Effector memory CD8-positive, alpha-beta T cell (primary cell): ENCODE measurements at regions not wholly inside any gene's neighbourhood (a gene's known extent, or its start where the extent isn't known, plus 50 kb on each side); places are given as distances from the start of the nearest gene placed in this dataset.

Experiments used
- ATAC-seq: fragments of 150-1000 bp; cut with Tn5 transposase; replicated peaks from 2 replicates; pipeline ENCODE4 v1.10.0; 2021; ENCODE audit warnings: mild to moderate bottlenecking, moderate library complexity
- DNase-seq, 3 experiments: peaks; one replicate each; pipeline ENCODE4 v3.0.0; 2021
- H3K27ac Mint-ChIP-seq, 2 donors: one replicate each; pipeline ENCODE4 v1.8.0; 2022; ENCODE audit warnings: mild to moderate bottlenecking in 2 of 2, mixed read lengths in 2 of 2, moderate library complexity in 2 of 2
- H3K27me3 Mint-ChIP-seq, 2 donors: one replicate each; pipeline ENCODE4 v1.8.0; 2022; ENCODE audit warnings: mixed read lengths in 2 of 2
- H3K36me3 Mint-ChIP-seq: one replicate; pipeline ENCODE4 v1.8.0; 2022; ENCODE audit warnings: mild to moderate bottlenecking, moderate library complexity, mixed read lengths; ENCODE audit not compliant: insufficient read depth
- H3K4me1 Mint-ChIP-seq, 2 donors: one replicate each; pipeline ENCODE4 v1.8.0; 2022; ENCODE audit warnings: low read depth in 2 of 2, mixed read lengths in 2 of 2
- H3K4me3 Mint-ChIP-seq, 2 donors: one replicate each; pipeline ENCODE4 v1.8.0; 2022; ENCODE audit warnings: mild to moderate bottlenecking in 2 of 2, mixed read lengths in 2 of 2, moderate library complexity in 2 of 2
- H3K9me3 Mint-ChIP-seq, 2 donors: one replicate each; pipeline ENCODE4 v1.8.0; 2022; ENCODE audit warnings: mixed read lengths in 2 of 2

DNA sequence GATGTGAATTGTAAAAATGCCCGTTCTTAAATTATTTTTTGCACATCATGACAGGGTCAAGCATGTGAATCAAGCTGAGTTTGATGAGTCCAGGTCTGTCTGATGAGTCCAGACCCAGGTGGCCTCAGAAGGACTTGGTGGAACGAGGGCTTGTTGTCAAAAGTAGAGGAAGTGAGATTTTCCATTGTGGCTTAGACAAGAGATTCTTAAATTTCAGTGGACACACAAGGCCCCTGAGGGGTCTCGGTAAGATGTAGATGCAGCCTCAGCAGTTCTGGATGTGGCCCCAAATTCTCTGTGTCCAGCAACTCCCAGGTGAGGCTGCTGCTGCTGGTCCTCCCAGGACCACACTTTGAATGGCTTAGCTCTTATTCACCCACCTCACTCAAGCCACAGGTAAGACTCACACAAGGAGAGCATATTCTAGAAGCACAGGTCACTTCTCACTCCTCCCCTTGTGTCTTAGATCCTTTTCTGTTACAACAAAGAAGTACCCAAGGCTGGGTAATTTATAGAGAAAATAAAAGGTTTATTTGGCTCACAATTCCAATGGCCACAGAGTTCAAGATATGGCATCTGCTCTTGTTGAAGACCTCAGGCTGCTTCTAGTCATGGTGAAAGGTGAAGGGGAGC lies 98.8 kb downstream of the GGTLC2 start:
- ATAC-seq (no peak), DNase-seq (no peak)
- H3K36me3 Mint-ChIP-seq = no peaks in the 10 kb centered on the region
- H3K27ac Mint-ChIP-seq = no peak overlapping the region
- no peaks in the 10 kb centered on the region for H3K27me3 Mint-ChIP-seq
- H3K9me3 Mint-ChIP-seq = no peaks in the 10 kb centered on the region
- no peak overlapping the region for H3K4me3 Mint-ChIP-seq
- peaks cover 40 to 46% of the 10 kb centered on the region in 2 donors for H3K4me1 Mint-ChIP-seq

DNA sequence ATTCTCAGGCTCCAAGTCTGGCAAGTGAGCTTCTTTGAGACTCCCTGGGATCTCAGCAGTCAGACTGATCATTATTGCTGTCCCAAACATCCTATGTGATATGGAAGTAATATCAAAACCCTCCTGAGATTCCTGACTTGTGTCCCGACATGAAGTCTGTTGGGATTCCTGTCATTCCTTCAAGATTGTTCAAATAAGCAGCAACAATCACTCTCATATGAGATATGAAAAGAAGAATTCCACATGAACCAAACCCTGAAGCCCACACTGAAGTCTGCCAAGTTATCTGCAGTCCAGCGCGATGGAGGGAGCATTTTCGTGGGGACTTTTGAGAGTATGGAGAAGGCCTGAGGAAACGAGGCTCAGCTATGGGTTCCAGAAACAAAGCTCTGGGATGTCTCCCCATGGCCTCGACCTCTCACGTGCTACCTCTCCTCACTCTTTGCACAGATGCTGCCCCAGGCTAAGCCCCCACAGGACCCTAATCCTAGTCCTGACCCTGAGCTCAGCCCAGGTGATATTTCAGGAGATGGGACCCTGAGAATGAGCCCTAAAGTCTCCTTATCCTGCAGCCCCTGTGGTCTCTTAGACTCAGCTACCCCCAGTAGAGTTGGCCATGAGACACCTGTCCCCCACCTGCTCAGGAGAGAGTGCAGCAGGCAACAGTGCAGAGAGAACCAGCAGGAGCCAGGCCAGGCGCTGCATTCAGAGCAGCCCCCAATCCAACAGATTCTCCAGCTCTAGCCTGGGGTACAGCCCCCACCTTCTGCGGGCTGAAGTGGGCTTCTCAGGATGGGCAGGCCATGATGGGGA lies 100.2 kb downstream of the GGTLC2 start:
- no peaks in the 10 kb centered on the region for H3K27me3 Mint-ChIP-seq
- ATAC-seq (no peak), DNase-seq (no peak)
- H3K36me3 Mint-ChIP-seq = no peaks in the 10 kb centered on the region
- H3K9me3 Mint-ChIP-seq = no peaks in the 10 kb centered on the region
- H3K4me3 Mint-ChIP-seq = no peak overlapping the region
- peaks cover 36 to 54% of the 10 kb centered on the region in 2 donors for H3K4me1 Mint-ChIP-seq
- H3K27ac Mint-ChIP-seq = no peak overlapping the region

GRCh38 chr22:22745225-22746060 lies 101.0 kb downstream of the GGTLC2 start:
- H3K4me1 Mint-ChIP-seq = peaks cover 39 to 55% of the 10 kb centered on the region in 2 donors
- DNase-seq = peak; percentile 60 to 66 (median 62)

DNA sequence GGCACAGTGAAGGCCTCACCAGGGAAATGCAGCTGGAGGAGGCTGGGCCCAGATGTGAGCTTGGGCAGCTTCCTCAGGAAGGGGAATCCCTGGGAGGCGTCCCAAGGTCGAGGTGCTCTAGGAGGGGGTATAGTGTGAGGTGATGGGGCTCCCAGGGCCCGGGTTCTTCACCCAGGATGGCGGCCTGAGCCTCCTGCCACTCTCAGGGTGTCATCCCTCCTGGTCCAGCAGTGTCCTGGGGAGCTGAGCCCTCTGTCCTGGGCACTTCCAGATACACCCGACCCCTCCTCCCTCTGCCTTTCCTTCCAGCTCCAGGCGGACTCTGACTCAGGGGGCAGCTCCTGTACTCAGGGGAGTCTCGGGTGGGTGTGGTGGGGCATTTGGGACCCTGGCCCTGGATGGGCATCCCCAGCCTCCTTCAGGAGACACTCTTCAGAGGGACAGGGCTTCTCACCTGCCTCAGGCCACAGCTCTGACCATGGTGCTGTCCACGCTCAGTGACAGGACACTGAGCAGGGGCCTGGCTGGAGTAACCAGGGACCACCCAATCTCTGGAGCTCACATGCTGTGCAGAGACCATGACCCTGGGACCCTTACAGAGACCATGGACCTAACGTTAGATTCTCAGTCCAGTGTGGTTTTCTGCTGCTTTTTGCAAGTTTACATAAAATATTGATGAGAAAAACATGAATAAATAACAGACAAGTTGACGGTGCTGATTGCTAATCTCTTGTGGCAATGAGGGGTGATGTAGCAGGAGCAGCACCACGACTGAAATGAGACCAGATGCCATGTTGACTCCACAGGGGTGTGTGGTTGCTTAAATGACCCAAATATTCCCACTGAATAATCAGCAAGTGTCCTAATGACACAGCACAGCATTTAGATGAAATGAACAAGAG lies 101.9 kb downstream of the GGTLC2 start:
- Mint-ChIP-seq H3K27ac (peak overlapping the region; percentile 81 to 87), H3K4me1 (peaks cover 39 to 55% of the 10 kb centered on the region in 2 donors), H3K9me3 (no peaks in the 10 kb centered on the region), H3K36me3 (no peaks in the 10 kb centered on the region), H3K27me3 (no peaks in the 10 kb centered on the region), H3K4me3 (peak overlapping the region; percentile 27 to 68)
- DNase-seq (no peak), ATAC-seq (peak; percentile 12)

More at GRCh38 chr22:22745225-22746060, 101.0 kb downstream of the GGTLC2 start:
- Mint-ChIP-seq H3K27ac (no peak overlapping the region), H3K27me3 (no peaks in the 10 kb centered on the region), H3K36me3 (no peaks in the 10 kb centered on the region), H3K4me3 (peak overlapping the region; percentile 23 to 45), H3K9me3 (no peaks in the 10 kb centered on the region)
- peak; percentile 82 for ATAC-seq

- peak; percentile 45 for ATAC-seq
- no peaks in the 10 kb centered on the region for H3K36me3 Mint-ChIP-seq
- H3K4me1 Mint-ChIP-seq = peaks cover 39 to 56% of the 10 kb centered on the region in 2 donors
- peak overlapping the region; percentile 27 to 68 for H3K4me3 Mint-ChIP-seq
- no peak for DNase-seq
- no peaks in the 10 kb centered on the region for H3K9me3 Mint-ChIP-seq
- no peaks in the 10 kb centered on the region for H3K27me3 Mint-ChIP-seq
- H3K27ac Mint-ChIP-seq = peak overlapping the region; percentile 81 to 87
Observed at GRCh38 chr22:22746963-22747933, 102.8 kb downstream of the GGTLC2 start.

DNA sequence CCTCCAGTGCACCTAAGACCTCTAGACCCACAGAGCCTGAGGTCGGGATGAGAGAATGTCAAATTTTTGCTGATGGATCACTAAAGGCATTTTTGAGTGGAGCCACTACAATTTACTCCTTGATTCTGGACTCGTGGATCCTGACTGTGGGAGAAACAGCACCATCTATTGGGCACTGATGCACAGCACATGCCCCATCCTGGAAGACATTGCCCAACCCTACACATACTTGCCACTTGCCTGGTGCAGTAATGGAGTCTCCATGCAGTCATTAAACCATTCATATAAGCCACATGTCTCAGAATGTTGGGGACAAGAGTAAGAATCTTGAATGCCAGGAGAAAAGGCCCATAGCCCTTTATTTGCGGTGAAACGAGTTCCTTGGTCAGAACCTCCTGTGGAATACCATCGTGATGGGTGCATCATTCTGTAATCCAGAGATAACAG lies 103.9 kb downstream of the GGTLC2 start:
- Mint-ChIP-seq H3K36me3 (no peaks in the 10 kb centered on the region), H3K27ac (peak overlapping the region; percentile 81 to 87), H3K4me1 (peaks cover 47 to 58% of the 10 kb centered on the region in 2 donors), H3K9me3 (no peaks in the 10 kb centered on the region), H3K4me3 (peak overlapping the region; percentile 47 to 68), H3K27me3 (no peaks in the 10 kb centered on the region)
- DNase-seq (peak; percentile 37 to 42 (median 39)), ATAC-seq (peak; percentile 50)

DNA sequence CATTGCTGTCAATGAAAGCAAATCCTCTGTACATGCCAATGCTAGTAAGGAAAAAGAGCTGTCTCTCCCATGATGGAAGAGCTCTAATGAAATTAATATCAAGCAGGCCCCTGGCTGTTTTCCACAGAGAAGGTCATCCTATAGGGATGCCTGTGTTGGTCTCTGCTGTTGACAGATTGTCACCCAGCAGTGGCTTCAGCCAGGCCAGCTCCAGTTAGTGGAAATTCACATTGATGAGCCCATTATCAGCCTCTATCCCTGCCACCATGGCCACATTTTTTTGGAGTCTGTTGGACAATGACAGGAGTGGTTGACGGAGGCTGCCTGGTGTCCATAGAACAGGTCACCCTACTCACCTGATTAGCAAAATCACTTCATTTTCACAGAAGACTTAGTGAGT lies 104.3 kb downstream of the GGTLC2 start:
- no peaks in the 10 kb centered on the region for H3K9me3 Mint-ChIP-seq
- H3K27me3 Mint-ChIP-seq = no peaks in the 10 kb centered on the region
- DNase-seq (no peak), ATAC-seq (no peak)
- H3K27ac Mint-ChIP-seq = peak overlapping the region in 1 of 2 donors; percentile 86
- no peaks in the 10 kb centered on the region for H3K36me3 Mint-ChIP-seq
- no peak overlapping the region for H3K4me3 Mint-ChIP-seq
- H3K4me1 Mint-ChIP-seq = peaks cover 49 to 60% of the 10 kb centered on the region in 2 donors

- Mint-ChIP-seq H3K27ac (peak overlapping the region in 1 of 2 donors; percentile 86), H3K4me3 (no peak overlapping the region), H3K9me3 (no peaks in the 10 kb centered on the region), H3K4me1 (peaks cover 54 to 65% of the 10 kb centered on the region in 2 donors), H3K36me3 (no peaks in the 10 kb centered on the region), H3K27me3 (no peaks in the 10 kb centered on the region)
- no peak for DNase-seq
- ATAC-seq = no peak
Observed at GRCh38 chr22:22749167-22749758, 104.8 kb downstream of the GGTLC2 start.

GRCh38 chr22:22750335-22751042 lies 106.1 kb downstream of the GGTLC2 start:
- H3K36me3 Mint-ChIP-seq = no peaks in the 10 kb centered on the region
- DNase-seq = no peak
- no peaks in the 10 kb centered on the region for H3K27me3 Mint-ChIP-seq
- ATAC-seq = no peak
- peak overlapping the region; percentile 83 to 86 for H3K27ac Mint-ChIP-seq
- peaks cover 61 to 72% of the 10 kb centered on the region in 2 donors for H3K4me1 Mint-ChIP-seq
- no peaks in the 10 kb centered on the region for H3K9me3 Mint-ChIP-seq
- no peak overlapping the region for H3K4me3 Mint-ChIP-seq

GRCh38 chr22:22751043-22751603 lies 106.7 kb downstream of the GGTLC2 start:
- DNase-seq = no peak
- no peak for ATAC-seq
- peaks cover 3% of the 10 kb centered on the region for H3K36me3 Mint-ChIP-seq
- peaks cover 62 to 74% of the 10 kb centered on the region in 2 donors for H3K4me1 Mint-ChIP-seq
- H3K27me3 Mint-ChIP-seq = no peaks in the 10 kb centered on the region
- H3K9me3 Mint-ChIP-seq = no peaks in the 10 kb centered on the region
- no peak overlapping the region for H3K4me3 Mint-ChIP-seq
- H3K27ac Mint-ChIP-seq = peak overlapping the region; percentile 19 to 83

- DNase-seq (no peak), ATAC-seq (no peak)
- Mint-ChIP-seq H3K4me1 (peaks cover 65 to 76% of the 10 kb centered on the region in 2 donors), H3K4me3 (no peak overlapping the region), H3K9me3 (no peaks in the 10 kb centered on the region), H3K27me3 (no peaks in the 10 kb centered on the region), H3K27ac (peak overlapping the region in 1 of 2 donors; percentile 59), H3K36me3 (peaks cover 4% of the 10 kb centered on the region)
Observed at GRCh38 chr22:22752199-22752555, 107.8 kb downstream of the GGTLC2 start.
